Psoas muscle (tissue), 7 donors: ENCODE measurements at regions not wholly inside any gene's neighbourhood (a gene's known extent, or its start where the extent isn't known, plus 50 kb on each side); places are given as distances from the start of the nearest gene placed in this dataset.
A peak's percentile ranks its signal among the peaks of the same experiment; 100 is the strongest.

Source experiments
- ATAC-seq, 4 donors: fragments of 200-7000 bp; cut with Tn5 transposase; one replicate each; pipeline ENCODE4 v1.9.1; 2020; ENCODE audit warnings: moderate library complexity in 3 of 4, mild to moderate bottlenecking in 2 of 4
- DNase-seq, 2 donors: peaks; one replicate each; pipeline ENCODE4 v3.0.0-alpha.2; 2020
- H3K27ac ChIP-seq: fragments of 200-600 bp; one replicate; pipeline ENCODE4 v1.8.0; 2022
- H3K27me3 ChIP-seq, 3 donors: fragments of 200-600 bp in 1 of 3; one replicate each; pipeline versions ENCODE4 v1.6.1 to v1.8.0; 2013 to 2022; ENCODE audit warnings: low read length in 2 of 3, mild to moderate bottlenecking in 2 of 3, moderate library complexity in 1 of 3; ENCODE audit not compliant: insufficient read depth in 3 of 3
- H3K36me3 ChIP-seq, 2 donors: fragments of 200-600 bp in 1 of 2; one replicate each; pipeline versions ENCODE4 v1.6.1 to v1.8.0; 2013 to 2022; ENCODE audit warnings: low read depth in 1 of 2, mild to moderate bottlenecking in 1 of 2, moderate library complexity in 1 of 2; ENCODE audit not compliant: insufficient read depth in 1 of 2
- H3K4me1 ChIP-seq: fragments of 200-600 bp; one replicate; pipeline ENCODE4 v1.8.0; 2022
- H3K4me3 ChIP-seq: fragments of 200-600 bp; one replicate; pipeline ENCODE4 v1.8.0; 2022; ENCODE audit warnings: mild to moderate bottlenecking
- H3K9me3 ChIP-seq: fragments of 200-600 bp; one replicate; pipeline ENCODE4 v1.8.0; 2022
- CTCF ChIP-seq: fragments of 200-600 bp; IDR thresholded peaks from one replicate; pipeline ENCODE4 v1.8.0; 2022; ENCODE audit warnings: antibody characterized with exemption
- WGBS, 3 donors: extraction: QIAGEN DNeasy Blood & Tissue Kit; methylation state at CpG; one replicate each; pipeline versions ENCODE4 v1.1.6 to v1.1.7; 2013; 5-methylcytosine and 5-hydroxymethylcytosine counted together
- intact Hi-C, 2 donors: fragments of 100-400 bp; cut with DNase I; formaldehyde crosslinking; loops; one replicate each; pipeline versions ENCODE4 v1.11.0 to v1.14.2; 2022
- donor health status: healthy with polysubstance abuse.
- donor health status: DM: no; HTN: no; CAD: no; lungs with moderate emphysema.
- donor health status: Bipolar disorder and iron deficiency.
- donor health status: healthy.
- donor health status: DM: yes; HTN: yes; CAD: no.
- donor health status: DM: no; HTN: no; CAD: no.
- donor health status: DM: yes; HTN: yes; CAD: no.

GRCh38 chr5:148906968-148907367 lies 80.6 kb downstream of the ADRB2 start:
- Histone ChIP-seq H3K36me3 (no peaks in the 10 kb centered on the region), H3K27ac (no peak overlapping the region), H3K9me3 (no peaks in the 10 kb centered on the region), H3K4me3 (no peak overlapping the region), H3K27me3 (no peaks in the 10 kb centered on the region), H3K4me1 (peaks cover 20% of the 10 kb centered on the region)
- intact Hi-C loops: no loop called here
- ATAC-seq (no peak), DNase-seq (no peak)
- no peak for TF ChIP-seq CTCF
- 78 to 91% (median 83%) methylated on average over 3 of the region's 3 CpGs for WGBS, 3 donors

GRCh38 chr5:148909040-148909439 lies 82.6 kb downstream of the ADRB2 start:
- WGBS, 3 donors: 71 to 80% (median 72%) methylated on average over 4 of the region's 4 CpGs
- no peak for TF ChIP-seq CTCF
- ATAC-seq: no peak
- Histone ChIP-seq H3K4me3 (no peak overlapping the region), H3K27ac (no peak overlapping the region), H3K36me3 (no peaks in the 10 kb centered on the region), H3K9me3 (no peaks in the 10 kb centered on the region), H3K27me3 (no peaks in the 10 kb centered on the region), H3K4me1 (peaks cover 20% of the 10 kb centered on the region)
- no peak for DNase-seq
- intact Hi-C loops: no loop called here

GRCh38 chr5:148909766-148910165 lies 83.4 kb downstream of the ADRB2 start:
- DNase-seq (no peak), ATAC-seq (no peak)
- Histone ChIP-seq H3K4me1 (peaks cover 13% of the 10 kb centered on the region), H3K9me3 (no peaks in the 10 kb centered on the region), H3K27me3 (no peaks in the 10 kb centered on the region), H3K4me3 (no peak overlapping the region), H3K27ac (no peak overlapping the region), H3K36me3 (no peaks in the 10 kb centered on the region)
- WGBS, 3 donors: 90 to 100% (median 91%) methylated on average over 1 of the region's 1 CpG
- intact Hi-C loops: loop anchor here (5.0 kb wide), 3 partner anchors 48 to 123 kb away; no protein-coding TSS in a partner anchor
- TF ChIP-seq CTCF: no peak

- H3K27me3 ChIP-seq: no peaks in the 10 kb centered on the region
- no peaks in the 10 kb centered on the region for H3K9me3 ChIP-seq
- peaks cover 11% of the 10 kb centered on the region for H3K4me1 ChIP-seq
- DNase-seq (no peak), ATAC-seq (no peak)
- H3K36me3 ChIP-seq: no peaks in the 10 kb centered on the region
- TF ChIP-seq CTCF: no peak
- WGBS, 3 donors: 92 to 96% (median 96%) methylated on average over 4 of the region's 4 CpGs
- intact Hi-C loops: loop anchor here (5.0 kb wide), 3 partner anchors 47 to 122 kb away; no protein-coding TSS in a partner anchor
- H3K27ac ChIP-seq: no peak overlapping the region
- no peak overlapping the region for H3K4me3 ChIP-seq
Observed at GRCh38 chr5:148910216-148910615, 83.8 kb downstream of the ADRB2 start.

GRCh38 chr5:148910686-148911361 lies 84.4 kb downstream of the ADRB2 start:
- ATAC-seq (no peak), DNase-seq (peak in 1 of 2 donors; percentile 20)
- H3K36me3 ChIP-seq: no peaks in the 10 kb centered on the region
- no peaks in the 10 kb centered on the region for H3K9me3 ChIP-seq
- no peak for TF ChIP-seq CTCF
- H3K4me1 ChIP-seq: peaks cover 14% of the 10 kb centered on the region
- no peaks in the 10 kb centered on the region for H3K27me3 ChIP-seq
- H3K27ac ChIP-seq: no peak overlapping the region
- intact Hi-C loops: loop anchor here (5.0 kb wide), 3 partner anchors 46 to 121 kb away; no protein-coding TSS in a partner anchor
- no peak overlapping the region for H3K4me3 ChIP-seq
- WGBS, 3 donors: 78 to 91% (median 82%) methylated on average over 7 to 8 of the region's 8 CpGs
